HG03135 (cell line): ENCODE measurements at regions not wholly inside any gene's neighbourhood (a gene's known extent, or its start where the extent isn't known, plus 50 kb on each side); places are given as distances from the start of the nearest gene placed in this dataset.

Source experiments
- ATAC-seq: cut with Tn5 transposase; IDR thresholded peaks from one replicate; pipeline ENCODE4 v1.9.1; 2021; ENCODE audit warnings: mild to moderate bottlenecking, moderate library complexity; ENCODE audit not compliant: unreplicated experiment

DNA sequence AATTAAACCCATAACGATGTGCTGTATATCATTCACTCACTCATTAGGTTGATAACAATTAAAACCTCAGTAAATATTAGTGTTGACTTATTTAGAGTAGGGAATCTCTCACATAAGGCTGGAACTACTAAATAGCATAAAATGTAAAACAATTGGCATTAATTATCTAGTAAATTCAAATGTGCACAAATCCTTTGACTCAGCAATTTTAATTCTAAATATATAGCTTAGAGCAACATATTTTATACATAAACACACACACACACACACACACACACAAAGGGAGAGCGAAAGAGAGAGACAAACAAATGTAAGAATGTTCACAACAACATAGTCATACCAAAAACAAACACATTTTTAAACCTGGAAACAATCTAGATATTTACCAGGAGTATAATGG, 443.1 kb upstream of the KCNH7 start:
- no peak for ATAC-seq

DNA sequence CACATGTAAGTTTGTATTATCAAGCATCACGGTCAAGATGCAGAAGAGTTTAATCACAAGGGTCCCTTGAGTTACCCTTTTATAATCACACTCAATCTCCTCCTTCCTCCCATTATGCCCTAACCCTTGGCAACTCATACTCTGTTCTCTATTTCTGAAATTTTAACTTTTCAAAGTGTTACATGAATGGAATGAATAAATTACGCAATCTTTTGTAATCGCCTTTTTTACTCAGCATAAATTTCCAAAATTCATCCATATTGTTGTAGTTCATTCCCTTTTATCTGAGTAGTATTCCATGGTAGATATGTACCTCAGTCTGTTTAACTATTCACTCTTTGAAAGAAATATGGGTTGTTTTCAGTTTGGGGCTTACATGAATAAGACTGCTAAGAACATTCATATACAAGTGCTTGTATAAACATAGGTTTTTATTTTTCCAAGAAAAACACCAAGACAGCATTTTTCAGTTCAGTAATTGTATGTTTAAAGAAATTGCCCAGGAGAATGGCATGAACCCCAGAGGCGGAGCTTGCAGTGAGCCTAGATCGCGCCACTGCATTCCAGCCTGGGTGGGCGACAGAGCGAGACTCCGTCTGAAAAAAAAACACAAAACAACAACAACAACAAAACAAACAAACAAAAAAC, 430.9 kb upstream of the KCNH7 start:
- no peak for ATAC-seq

DNA sequence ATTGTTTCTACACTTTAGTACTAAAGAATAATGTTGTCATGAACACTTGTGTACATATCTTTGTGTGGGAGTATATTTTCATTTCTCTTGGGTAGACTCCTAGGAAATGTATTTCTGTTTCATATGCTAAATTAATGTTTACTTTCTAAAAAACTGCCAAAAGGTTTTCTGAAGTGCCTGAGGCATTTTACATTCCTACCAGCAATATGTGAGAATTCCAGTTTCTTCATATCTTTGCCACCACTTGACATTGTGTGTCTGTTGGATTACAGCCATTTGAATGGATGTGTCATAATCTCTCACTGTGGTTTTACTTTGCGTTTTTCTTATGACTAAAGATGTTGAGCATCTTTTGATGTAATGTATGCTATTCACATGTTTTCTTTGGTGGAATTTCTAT, 428.2 kb upstream of the KCNH7 start:
- no peak for ATAC-seq

DNA sequence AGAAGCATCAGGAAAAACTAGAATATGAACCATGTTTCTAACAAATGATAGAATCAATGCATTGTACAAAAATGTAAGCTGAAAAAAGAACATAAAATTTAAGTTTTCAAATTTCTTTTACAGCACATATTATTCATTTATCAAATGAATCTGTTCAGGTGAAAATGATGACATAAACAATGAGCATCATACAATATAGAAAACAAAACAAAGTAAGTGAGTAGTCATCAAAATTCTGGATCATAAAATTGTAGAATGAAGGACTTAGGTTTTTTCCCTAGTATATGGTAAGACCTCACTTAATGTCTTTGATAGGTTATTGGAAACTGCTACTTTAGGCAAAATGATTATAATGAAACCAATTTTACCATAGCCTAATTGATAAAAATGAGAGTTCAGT, 427.0 kb upstream of the KCNH7 start:
- no peak for ATAC-seq

DNA sequence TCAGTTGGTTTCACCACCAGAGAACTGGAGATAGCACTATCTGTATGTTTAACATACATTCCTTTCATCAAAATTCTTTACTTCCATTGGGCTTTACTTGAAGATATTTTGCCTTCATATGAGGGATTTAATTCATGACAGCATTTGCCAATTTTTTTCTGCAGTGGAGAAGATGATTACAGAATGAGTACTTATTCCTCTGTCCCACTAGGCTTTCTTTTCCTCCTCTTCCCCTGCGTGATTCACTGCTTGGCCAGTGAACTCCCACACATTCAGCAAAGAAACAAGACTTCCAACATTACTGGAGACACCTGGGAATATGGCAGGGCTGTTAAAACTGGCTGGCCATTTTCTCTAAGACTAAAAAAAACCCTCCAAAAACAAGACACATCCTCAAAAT, 425.8 kb upstream of the KCNH7 start:
- no peak for ATAC-seq

DNA sequence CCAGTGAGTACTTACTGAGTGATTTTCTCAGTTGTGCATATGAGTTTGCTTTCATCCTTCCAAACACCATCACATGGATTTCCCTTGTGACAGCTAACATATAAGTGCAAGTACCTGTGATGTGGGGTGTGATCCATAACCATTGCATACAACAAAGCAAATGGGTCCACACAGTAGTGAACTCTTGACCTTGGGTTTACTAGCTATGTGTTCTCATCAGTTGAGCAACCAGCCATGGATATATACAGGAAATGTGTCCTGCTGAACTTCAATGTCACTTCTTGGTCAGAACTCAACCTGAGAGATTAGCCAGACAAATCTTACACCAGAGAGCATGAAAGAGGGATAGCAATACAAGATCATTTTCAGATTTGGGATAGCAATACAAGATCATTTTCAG, 420.9 kb upstream of the KCNH7 start:
- no peak for ATAC-seq

DNA sequence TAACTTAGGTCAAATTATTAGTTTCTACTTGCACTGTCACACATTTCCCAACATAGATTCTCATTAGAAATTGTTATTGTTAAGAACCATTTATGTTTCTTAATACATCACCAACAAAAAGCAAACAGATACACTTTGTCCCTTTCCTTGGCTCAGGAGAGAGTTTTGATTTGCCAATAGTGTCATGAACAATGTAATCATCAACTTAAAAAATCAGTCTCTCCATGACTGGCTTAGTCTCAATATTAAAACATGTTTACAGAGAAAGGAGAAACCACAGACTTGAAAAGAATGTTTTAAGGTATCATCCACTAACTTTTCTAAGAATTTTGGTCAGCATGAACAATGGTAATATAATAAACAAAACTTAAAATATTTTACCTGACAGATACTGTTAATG, 416.5 kb upstream of the KCNH7 start:
- no peak for ATAC-seq

DNA sequence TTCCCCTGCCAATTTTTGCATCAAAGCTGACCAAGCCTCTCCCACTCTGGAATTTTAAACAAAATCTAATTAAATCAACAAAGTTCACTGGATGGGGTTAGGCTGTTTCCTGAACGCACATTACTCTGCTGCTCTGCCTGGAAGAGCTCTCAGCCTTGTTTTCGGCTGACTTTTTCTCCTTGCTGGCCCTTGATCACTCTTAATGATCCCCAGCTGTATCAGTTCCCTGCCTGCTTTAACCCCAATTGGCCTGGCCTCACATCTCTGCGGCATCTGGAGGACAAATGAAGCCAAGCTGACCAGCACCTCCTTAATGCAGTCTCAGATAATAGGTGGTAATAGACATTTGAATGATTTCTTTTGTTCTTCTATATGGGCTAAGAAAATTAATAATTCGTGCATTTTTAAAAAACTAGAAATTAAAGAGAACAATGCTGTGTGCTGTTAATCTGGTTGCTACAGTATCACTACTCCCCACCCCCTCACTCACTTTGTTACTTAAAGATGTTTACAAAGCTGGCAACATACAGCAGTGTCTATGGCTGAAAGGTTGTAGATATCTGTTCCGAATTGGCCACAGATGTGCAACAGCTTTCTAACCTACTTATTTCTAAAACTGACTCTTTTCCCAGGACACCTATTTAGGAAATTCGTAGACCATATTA, 415.2 kb upstream of the KCNH7 start:
- no peak for ATAC-seq

DNA sequence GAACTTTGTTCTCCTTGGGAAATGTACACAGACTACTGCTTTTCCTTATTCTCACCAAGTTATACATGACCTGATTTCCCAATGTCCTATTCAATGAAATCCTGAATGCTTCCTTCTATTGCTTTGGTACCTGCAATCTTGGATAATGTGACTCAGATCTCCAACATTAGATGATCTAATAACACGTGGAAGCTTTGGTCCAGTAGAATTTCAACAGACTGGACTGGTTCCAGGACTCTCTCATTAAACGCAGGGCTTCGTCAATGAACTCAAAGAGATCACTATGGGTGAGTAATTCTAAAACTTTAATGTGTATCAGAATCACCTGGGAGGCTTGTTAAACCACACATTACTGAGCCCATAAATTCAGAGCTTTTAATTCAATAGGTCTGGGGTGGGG, 413.6 kb upstream of the KCNH7 start:
- no peak for ATAC-seq

DNA sequence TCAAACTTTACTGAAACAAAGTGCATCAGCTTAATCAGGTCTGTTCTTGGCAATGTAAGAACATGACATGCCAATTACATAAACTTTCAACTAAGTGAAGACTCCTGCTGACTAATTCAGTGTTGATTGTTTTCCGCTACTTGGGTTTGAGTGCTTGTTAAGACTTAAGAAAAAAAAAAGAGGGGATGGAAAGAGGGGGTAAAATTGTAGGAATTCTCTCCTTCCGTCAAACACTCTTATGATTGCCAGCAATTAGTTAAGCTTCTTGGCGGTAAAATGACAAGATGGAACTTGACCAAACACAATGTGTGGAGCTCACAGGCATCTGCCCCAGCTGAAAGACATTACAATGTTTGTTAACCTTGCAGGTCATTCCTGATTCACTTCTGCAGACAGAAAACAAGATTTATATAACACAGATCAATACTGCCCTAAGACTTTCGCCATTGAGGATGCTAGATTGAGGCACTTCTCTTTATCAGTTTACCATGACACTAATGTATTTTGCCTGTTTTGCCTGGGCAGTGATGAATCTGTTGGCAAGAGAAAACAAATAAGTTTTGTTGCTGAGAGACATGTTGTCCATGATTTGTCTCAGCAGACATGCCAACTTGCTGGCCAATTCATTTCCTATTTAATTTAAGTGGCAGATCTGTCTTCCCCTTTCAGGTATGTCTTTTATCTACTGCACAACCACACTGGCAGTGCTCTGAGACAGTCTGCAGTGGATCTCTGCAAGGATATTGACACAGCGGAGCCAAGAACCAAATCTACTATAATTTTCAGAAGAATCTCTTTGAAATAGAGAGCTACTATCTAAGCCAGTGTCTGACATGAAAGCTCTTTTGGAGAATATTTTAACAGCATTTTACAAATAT, 410.0 kb upstream of the KCNH7 start:
- no peak for ATAC-seq

DNA sequence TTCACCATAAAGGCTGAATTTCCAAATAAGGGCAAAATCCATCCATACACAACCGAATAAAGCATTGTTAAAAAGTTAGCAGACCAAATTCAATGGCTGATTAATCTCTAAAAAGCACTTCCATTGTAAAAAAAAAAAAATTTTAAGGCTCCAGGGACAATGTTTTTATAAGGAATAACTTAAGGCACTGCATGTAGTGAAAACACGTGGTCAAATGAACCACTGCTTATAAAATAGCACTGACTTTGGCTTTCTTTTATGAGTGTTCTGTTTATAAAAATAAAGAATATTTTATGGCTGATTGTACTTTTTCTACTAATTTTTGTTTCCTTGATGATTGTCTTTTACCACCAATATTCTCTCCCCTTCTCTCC, 409.3 kb upstream of the KCNH7 start:
- no peak for ATAC-seq

DNA sequence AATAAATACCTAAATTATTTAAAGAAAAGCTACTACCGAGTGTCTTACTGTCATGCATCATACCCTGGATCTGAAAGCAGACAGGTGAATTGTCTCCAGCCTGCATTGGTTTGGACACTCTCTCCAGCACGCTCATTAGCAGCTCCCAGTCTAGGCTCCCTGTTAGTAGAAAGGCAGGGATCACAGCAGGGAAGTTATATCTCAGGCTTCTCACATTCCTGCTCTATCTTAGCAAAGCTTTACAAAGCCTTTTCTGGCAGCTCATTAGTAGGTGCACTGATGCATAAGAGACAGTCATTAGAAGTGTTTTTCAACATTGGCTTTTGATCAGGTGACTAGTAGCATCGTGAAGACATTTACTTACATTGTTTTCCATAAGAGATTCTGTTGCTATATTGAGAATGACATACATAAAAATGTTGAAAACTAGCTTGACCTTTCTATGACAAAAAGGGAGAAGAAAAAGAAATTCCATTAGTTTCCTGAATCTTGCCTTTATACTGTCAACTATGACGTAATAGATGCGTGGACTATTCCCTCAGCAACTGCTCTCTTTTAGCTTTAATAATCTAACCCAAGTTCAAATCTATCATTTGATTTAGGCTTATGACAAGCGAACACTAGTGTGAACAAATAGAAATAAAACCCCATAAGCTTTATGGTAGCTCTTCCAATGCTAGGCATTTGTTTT, 408.7 kb upstream of the KCNH7 start:
- ATAC-seq: no peak

DNA sequence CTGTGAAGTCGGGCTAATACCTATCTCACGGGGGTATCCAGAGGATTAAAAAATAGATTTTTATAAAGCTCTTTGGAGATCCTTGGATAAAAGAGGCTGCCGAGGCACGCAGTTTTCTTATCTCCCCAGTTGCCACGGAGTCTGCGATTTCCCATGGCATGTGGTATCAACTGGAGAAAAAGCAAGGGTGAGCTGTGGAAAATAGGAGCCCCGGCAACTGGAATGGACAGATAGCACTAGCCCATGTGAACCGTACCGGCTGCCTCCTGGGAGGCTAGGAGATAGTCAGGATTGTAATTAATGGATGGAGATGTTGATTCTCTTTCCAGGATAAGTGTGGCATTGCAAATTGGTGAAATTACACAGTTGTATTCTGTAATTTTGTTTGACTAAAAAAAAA, 407.6 kb upstream of the KCNH7 start:
- ATAC-seq: no peak

DNA sequence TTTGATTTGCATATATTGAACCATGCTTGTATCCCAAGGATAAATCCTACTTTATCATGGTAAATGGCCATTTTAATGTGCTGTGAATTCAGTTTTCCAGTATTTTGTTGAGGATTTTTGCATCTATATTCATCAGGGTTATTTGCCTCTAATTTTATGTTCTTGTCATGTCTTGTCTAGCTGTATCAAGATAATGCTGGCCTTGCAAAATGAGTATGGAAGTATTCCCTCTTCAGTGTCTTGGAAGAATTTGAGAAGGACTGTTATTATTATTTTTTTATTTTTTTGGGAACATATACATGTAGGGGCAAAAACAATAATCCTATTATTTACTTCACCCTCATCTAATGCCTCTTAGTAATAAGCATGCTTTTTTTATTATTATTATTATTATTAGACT, 398.0 kb upstream of the KCNH7 start:
- ATAC-seq: no peak

DNA sequence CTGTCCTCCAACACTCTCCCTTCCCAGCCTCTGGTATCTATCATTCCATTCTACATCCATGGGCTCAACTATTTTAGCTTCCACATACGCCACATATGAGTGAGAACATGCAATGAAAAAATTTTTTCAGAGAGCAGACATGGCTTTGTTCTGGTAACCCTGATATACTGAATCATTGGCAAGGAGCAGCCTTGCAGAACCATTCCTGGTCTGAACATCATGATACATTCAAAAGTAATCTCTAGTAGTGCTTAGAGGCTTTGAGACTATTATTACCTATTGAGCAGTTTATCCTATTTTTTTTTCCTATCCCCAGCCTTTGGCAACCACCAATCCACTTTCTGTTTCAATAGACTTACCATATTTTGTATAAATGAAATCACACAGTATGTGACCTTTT, 393.1 kb upstream of the KCNH7 start:
- ATAC-seq: no peak

DNA sequence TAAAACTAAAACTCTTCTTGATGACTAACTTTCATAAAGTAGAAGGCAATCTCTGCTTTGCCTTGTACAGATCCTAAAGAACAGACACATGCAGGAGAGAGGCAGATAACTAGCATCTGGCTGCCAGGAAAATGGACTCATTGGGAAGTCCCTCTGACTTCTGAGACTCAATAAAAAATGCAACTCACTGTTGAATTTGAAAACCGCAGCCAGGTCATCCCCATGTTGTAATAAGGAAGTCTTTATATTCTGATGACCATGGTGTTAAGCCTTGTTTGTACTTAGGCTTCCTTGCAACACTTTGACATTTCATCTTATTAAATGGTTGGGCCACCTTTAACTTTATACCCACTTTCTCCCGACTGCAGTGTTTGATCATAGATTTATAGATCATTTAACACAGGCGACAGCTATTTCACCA, 375.1 kb upstream of the KCNH7 start:
- no peak for ATAC-seq

DNA sequence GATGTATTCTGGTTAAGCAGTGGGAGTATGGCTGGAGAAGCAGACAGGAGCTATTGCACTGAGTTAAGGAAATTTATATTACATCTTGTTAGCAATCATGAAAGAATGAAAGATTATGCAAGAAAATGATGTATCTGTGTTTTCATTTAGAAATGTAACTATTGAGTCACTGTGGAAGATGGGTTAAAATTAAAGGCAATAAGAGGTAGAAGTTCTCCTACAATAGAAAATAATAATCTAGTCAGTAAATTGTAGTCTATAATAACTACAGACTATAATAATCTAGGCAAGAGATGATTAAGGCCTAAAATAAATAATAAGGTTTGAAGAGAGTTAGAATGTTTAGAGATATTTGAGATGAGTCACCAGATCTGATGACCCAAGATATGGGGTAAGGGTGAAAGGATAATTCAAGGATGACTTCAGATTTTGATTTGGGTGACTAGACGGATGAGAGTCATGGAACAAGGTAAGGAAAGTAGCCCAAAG, 371.9 kb upstream of the KCNH7 start:
- no peak for ATAC-seq

DNA sequence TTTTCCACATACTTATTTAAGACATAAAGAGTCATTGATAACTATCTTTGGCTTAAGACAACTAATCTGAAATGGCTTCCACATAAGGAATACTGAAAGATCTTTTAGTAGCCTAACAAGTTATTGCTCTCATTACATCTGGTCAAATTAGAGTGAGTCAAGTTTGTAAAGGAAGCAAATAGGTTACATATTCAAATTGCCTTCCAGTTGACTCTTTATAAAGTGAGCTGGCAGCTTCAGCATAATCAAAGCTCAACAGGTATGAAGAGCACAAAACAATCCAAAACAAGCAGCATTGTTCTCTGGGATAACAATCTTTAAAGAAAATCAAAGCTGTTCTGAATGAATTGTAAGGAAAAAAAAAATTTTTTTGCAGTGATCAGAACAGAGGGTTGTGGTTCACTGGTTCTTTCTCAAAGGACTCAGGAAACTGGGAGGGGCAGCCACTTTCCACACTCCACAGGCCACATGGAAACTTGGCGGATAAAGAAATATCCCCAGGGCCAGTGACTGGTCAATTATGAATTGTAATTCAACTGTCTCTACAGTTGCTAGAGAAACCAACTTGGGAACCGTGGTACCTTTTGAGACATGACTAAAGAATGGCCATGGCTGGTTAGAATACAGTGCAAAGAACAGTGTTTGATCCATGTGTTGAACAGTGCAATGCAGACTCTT, 369.3 kb upstream of the KCNH7 start:
- no peak for ATAC-seq

DNA sequence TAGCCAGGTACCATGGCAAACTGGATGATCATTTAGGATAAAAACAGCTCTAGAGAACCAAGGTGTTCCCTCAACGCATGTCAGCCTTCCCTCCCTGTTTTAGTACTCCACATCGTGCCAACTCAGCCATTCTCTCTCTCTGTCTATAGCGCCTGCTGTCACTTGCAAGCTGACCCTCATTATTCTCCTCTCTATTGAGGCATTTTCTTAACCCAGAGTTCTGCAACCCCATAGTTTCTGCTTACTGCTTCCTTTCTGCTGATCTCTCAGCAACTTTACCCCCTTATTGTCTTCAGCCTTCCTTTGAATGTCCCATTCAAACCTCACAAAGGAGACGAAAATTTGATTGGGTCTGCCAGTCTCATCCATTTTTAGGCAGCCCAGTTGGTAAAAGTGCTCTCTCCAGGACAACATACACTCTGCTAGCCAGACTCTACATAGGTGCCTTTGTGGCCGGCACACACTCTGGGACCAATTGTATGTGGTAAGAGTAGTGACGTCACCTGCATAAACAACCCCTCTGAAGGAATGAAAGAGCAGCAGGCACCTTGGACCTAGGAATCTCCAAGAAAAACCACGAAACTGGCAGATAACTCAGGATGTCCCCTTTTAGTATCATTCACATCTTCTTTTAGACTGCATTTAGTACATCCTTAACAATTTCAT, 367.2 kb upstream of the KCNH7 start:
- ATAC-seq: no peak

DNA sequence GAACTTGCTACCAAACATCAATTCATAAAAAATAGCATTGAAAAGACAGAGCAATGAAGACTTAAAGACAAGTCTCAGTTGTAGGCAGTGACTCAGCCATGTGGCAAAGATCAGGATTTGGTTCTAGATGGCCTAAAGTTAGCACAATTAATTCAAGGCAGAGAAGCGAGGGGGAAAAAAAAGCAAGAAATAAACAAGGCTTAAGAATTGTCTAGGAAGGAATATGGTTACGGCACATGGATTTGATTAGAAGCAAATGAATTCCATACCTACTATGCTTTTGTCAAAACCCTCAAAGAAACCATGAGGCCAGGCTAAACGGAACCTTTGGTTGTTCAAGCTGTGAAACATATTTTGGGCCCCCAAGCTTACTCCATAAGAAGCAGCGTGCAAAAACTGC, 362.2 kb upstream of the KCNH7 start:
- ATAC-seq: no peak
